GM12878 (cell line): ENCODE measurements at regions not wholly inside any gene's neighbourhood (a gene's known extent, or its start where the extent isn't known, plus 50 kb on each side); places are given as distances from the start of the nearest gene placed in this dataset.

Experiments used
- ATF7 ChIP-seq: fragments of 450-650 bp; IDR thresholded peaks from 2 replicates; pipeline ENCODE4 v1.6.1; 2016; ENCODE audit warnings: low read depth, mild to moderate bottlenecking
- CBX3 ChIP-seq: fragments of 200-600 bp; sonication (generic); IDR thresholded peaks from 2 replicates; pipeline ENCODE4 v1.6.1; 2016; ENCODE audit warnings: low read depth, borderline replicate concordance
- CBX5 ChIP-seq: sonication (generic); IDR thresholded peaks from 2 replicates; pipeline ENCODE4 v1.6.1; 2016; ENCODE audit warnings: low read depth, moderate library complexity, mild to moderate bottlenecking, inconsistent platforms
- CEBPB ChIP-seq, 2 experiments: fragments of 150-350 bp in 1 of 2; IDR thresholded peaks; 2 replicates each; pipeline ENCODE4 v1.6.1; 2012 to 2014; ENCODE audit warnings: low read depth in 2 of 2, low read length in 2 of 2, borderline replicate concordance in 1 of 2, inconsistent platforms in 1 of 2
- FOS ChIP-seq: IDR thresholded peaks from 3 replicates; pipeline ENCODE4 v1.6.1; 2011; ENCODE audit warnings: borderline replicate concordance; ENCODE audit not compliant: insufficient read length; ENCODE audit errors: extremely low read depth
- FOXK2 ChIP-seq: fragments of 450-650 bp; IDR thresholded peaks from 2 replicates; pipeline ENCODE4 v1.6.1; 2017; ENCODE audit warnings: mild to moderate bottlenecking, moderate library complexity
- HCFC1 ChIP-seq: fragments of 150-350 bp; IDR thresholded peaks from 2 replicates; pipeline ENCODE4 v1.6.1; 2014; ENCODE audit warnings: low read length
- HDAC2 ChIP-seq: fragments of 200-600 bp; sonication (generic); IDR thresholded peaks from 2 replicates; pipeline ENCODE4 v1.6.1; 2017
- NFIC ChIP-seq: IDR thresholded peaks from 2 replicates; pipeline ENCODE4 v1.6.1; 2012; ENCODE audit warnings: low read depth, mild to moderate bottlenecking, inconsistent platforms, low read length, moderate library complexity
- NFXL1 ChIP-seq: fragments of 450-650 bp; IDR thresholded peaks from 2 replicates; pipeline ENCODE4 v1.6.1; 2017; ENCODE audit warnings: antibody characterized with exemption, mild to moderate bottlenecking, borderline replicate concordance
- RAD51 ChIP-seq: fragments of 450-650 bp; IDR thresholded peaks from 2 replicates; pipeline ENCODE4 v1.6.1; 2016; ENCODE audit warnings: moderate library complexity, mild to moderate bottlenecking, inconsistent platforms
- RUNX3 ChIP-seq: IDR thresholded peaks from 2 replicates; pipeline ENCODE4 v1.6.1; 2012; ENCODE audit warnings: low read length, inconsistent platforms
- SKIL ChIP-seq: fragments of 450-650 bp; IDR thresholded peaks from 2 replicates; pipeline ENCODE4 v1.6.1; 2017; ENCODE audit warnings: mild to moderate bottlenecking, low read depth, inconsistent platforms; ENCODE audit not compliant: poor library complexity, severe bottlenecking
- SRF ChIP-seq, 2 experiments: IDR thresholded peaks; 2 replicates each; pipeline ENCODE4 v1.6.1; 2011; ENCODE audit warnings: low read depth in 2 of 2, low read length in 2 of 2, mild to moderate bottlenecking in 1 of 2, moderate library complexity in 1 of 2
- TCF7 ChIP-seq: IDR thresholded peaks from 2 replicates; pipeline ENCODE4 v1.6.1; 2014; ENCODE audit warnings: antibody characterized with exemption, borderline replicate concordance
- ZNF207 ChIP-seq: fragments of 450-650 bp; IDR thresholded peaks from 2 replicates; pipeline ENCODE4 v1.6.1; 2014; ENCODE audit warnings: antibody characterized with exemption, mild to moderate bottlenecking, borderline replicate concordance
- ZNF24 ChIP-seq: fragments of 450-650 bp; IDR thresholded peaks from 2 replicates; pipeline ENCODE4 v1.6.1; 2017; ENCODE audit warnings: antibody characterized with exemption, mild to moderate bottlenecking
- ZNF274 ChIP-seq: IDR thresholded peaks from one replicate; pipeline ENCODE4 v1.8.0; 2011; ENCODE audit not compliant: insufficient read length, insufficient read depth
- ZNF592 ChIP-seq: fragments of 450-650 bp; IDR thresholded peaks from 2 replicates; pipeline ENCODE4 v1.6.1; 2017; ENCODE audit warnings: mild to moderate bottlenecking, moderate library complexity
- ZSCAN29 ChIP-seq: fragments of 450-650 bp; IDR thresholded peaks from 2 replicates; pipeline ENCODE4 v1.6.1; 2017; ENCODE audit warnings: mild to moderate bottlenecking, moderate library complexity
- TF ChIP-seq, protein P1 (sequence below): IDR thresholded peaks from 2 replicates; pipeline ENCODE4 v1.6.1; 2011; ENCODE audit warnings: mild to moderate bottlenecking, low read depth, low read length, moderate library complexity; ENCODE audit not compliant: insufficient replicate concordance

DNA sequence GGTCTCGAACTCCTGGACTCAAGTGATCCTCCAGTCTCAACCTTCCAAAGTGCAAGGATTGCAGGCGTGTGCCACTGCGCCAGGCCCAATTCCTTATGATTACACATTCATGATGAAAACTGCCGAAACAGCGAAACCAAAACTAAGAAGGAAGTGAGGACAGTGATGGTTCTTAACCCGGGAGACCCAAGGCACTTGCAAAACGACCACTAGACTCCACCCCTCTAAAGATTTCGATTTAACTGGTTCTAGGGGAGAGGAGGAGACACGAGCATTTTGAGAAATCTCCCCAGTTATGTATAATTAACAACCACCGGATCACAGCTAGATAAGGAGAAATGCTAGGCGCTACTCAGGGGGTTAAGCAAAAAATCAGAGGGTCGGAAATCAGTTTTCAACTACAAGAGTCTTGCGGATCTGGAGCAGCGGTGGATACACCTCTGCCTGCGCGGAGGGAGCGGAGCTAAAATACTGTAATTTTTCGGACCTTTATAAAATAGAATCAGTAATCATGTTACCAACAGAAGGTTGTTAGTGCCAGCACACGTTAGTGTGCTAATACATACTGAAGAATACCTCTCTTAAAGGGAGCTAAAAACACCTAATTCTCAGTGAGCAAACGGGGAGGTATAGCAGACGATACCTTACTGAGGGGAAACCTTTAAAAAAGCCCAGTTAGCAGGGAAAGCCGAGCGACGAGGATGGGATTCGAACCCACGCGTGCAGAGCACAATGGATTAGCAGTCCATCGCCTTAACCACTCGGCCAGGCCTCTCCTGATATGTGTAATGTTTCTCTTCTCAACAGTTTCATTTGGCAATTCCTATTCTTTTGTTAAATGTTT, 60.0 kb upstream of the BTN3A2 start (continued):
- TF ChIP-seq SKIL = peak; percentile 52
- no peak for TF ChIP-seq CEBPB (IDR thresholded peaks at IDR 0.05; ENCODE audit: borderline replicate concordance in 1 of 2, low read depth in 2 of 2, low read length in 2 of 2)
- peak; percentile 55; the same call in 1 of the 2 replicates for TF ChIP-seq NFIC
- TF ChIP-seq ZNF207 = no peak; the same call in 1 of the 2 replicates
- TF ChIP-seq RUNX3 = peak; percentile 58
- TF ChIP-seq FOS = no peak
- TF ChIP-seq ZNF592 = no peak
- no peak for TF ChIP-seq CBX3
- no peak for TF ChIP-seq HDAC2
- TF ChIP-seq ZNF274 = no peak
- no peak for TF ChIP-seq CBX5
- TF ChIP-seq ATF7 = no peak; the same call in 1 of the 2 replicates
- TF ChIP-seq, protein P1, sequence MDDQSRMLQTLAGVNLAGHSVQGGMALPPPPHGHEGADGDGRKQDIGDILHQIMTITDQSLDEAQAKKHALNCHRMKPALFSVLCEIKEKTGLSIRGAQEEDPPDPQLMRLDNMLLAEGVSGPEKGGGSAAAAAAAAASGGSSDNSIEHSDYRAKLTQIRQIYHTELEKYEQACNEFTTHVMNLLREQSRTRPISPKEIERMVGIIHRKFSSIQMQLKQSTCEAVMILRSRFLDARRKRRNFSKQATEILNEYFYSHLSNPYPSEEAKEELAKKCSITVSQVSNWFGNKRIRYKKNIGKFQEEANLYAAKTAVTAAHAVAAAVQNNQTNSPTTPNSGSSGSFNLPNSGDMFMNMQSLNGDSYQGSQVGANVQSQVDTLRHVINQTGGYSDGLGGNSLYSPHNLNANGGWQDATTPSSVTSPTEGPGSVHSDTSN = no peak
- TF ChIP-seq ZNF24 = peak; percentile 98
- TF ChIP-seq HCFC1 = no peak
- peak; percentile 91 for TF ChIP-seq ZSCAN29
- TF ChIP-seq NFXL1 = no peak
- no peak for TF ChIP-seq SRF (IDR thresholded peaks at IDR 0.05; ENCODE audit: low read depth in 2 of 2, low read length in 2 of 2)
- TF ChIP-seq FOXK2 = no peak
- no peak for TF ChIP-seq RAD51
- TF ChIP-seq TCF7 = no peak
